GM23338 (cell line): ENCODE measurements at regions not wholly inside any gene's neighbourhood (a gene's known extent, or its start where the extent isn't known, plus 50 kb on each side); places are given as distances from the start of the nearest gene placed in this dataset.

Experiments used
- ATAC-seq: fragments of 200-7000 bp; cut with Tn5 transposase; 3 replicates; pipeline ENCODE4 v1.9.1; 2020
- DNase-seq: peaks from one replicate; pipeline ENCODE4 v3.0.0-alpha.2; 2015; ENCODE audit warnings: low spot score
- H2AFZ ChIP-seq: fragments of 200-600 bp; sonication (generic); 2 replicates; pipeline ENCODE4 v1.8.0; 2016; ENCODE audit warnings: antibody characterized with exemption, mild to moderate bottlenecking, moderate library complexity
- H3F3A ChIP-seq: fragments of 200-600 bp; sonication (generic); replicated peaks from 2 replicates; pipeline ENCODE4 v1.8.0; 2017; ENCODE audit warnings: antibody characterized with exemption, mixed run types, low read depth
- H3K27ac ChIP-seq: fragments of 200-600 bp; sonication (generic); 2 replicates; pipeline ENCODE4 v1.6.1; 2016; ENCODE audit warnings: low read depth
- H3K27me3 ChIP-seq: fragments of 200-600 bp; sonication (generic); 2 replicates; pipeline ENCODE4 v1.8.0; 2016; ENCODE audit warnings: mild to moderate bottlenecking, mixed run types, moderate library complexity; ENCODE audit not compliant: insufficient read depth
- H3K36me3 ChIP-seq: fragments of 200-600 bp; sonication (generic); 2 replicates; pipeline ENCODE4 v1.8.0; 2016; ENCODE audit warnings: mild to moderate bottlenecking; ENCODE audit not compliant: insufficient read depth
- H3K4me1 ChIP-seq: fragments of 200-600 bp; sonication (generic); 2 replicates; pipeline ENCODE4 v1.8.0; 2016; ENCODE audit warnings: mild to moderate bottlenecking, moderate library complexity; ENCODE audit not compliant: insufficient read depth
- H3K4me2 ChIP-seq: fragments of 200-600 bp; sonication (generic); 2 replicates; pipeline ENCODE4 v1.7.1; 2017; ENCODE audit warnings: mixed run types
- H3K4me3 ChIP-seq: fragments of 200-600 bp; sonication (generic); 2 replicates; pipeline ENCODE4 v1.6.1; 2016; ENCODE audit warnings: mixed run types
- H3K79me2 ChIP-seq: fragments of 200-600 bp; sonication (generic); replicated peaks from 2 replicates; pipeline ENCODE4 v1.8.0; 2017; ENCODE audit warnings: mild to moderate bottlenecking; ENCODE audit not compliant: insufficient read depth
- H3K9me2 ChIP-seq: fragments of 200-600 bp; sonication (generic); 2 replicates; pipeline ENCODE4 v1.8.0; 2017; ENCODE audit not compliant: insufficient read depth
- H4K20me1 ChIP-seq: fragments of 200-600 bp; sonication (generic); replicated peaks from 2 replicates; pipeline ENCODE4 v1.8.0; 2017; ENCODE audit warnings: mild to moderate bottlenecking; ENCODE audit not compliant: insufficient read depth
- H3K27ac Mint-ChIP-seq: 2 replicates; pipeline ENCODE4 v1.8.0; 2020; ENCODE audit warnings: inconsistent platforms, mild to moderate bottlenecking, moderate library complexity, mixed read lengths
- H3K27me3 Mint-ChIP-seq: 3 replicates; pipeline ENCODE4 v1.8.0; 2022; ENCODE audit warnings: low read depth, mild to moderate bottlenecking, moderate library complexity, mixed read lengths, inconsistent platforms; ENCODE audit not compliant: insufficient read depth, poor library complexity
- H3K36me3 Mint-ChIP-seq: 3 replicates; pipeline ENCODE4 v1.8.0; 2021; ENCODE audit warnings: low read depth, mild to moderate bottlenecking, inconsistent platforms, moderate library complexity, mixed read lengths
- H3K4me1 Mint-ChIP-seq: 3 replicates; pipeline ENCODE4 v1.8.0; 2020; ENCODE audit warnings: mild to moderate bottlenecking, inconsistent platforms, mixed read lengths
- H3K4me3 Mint-ChIP-seq: 3 replicates; pipeline ENCODE4 v1.8.0; 2021; ENCODE audit warnings: moderate library complexity, mild to moderate bottlenecking, inconsistent platforms, mixed read lengths
- H3K9me3 Mint-ChIP-seq: 3 replicates; pipeline ENCODE4 v1.8.0; 2020; ENCODE audit warnings: moderate library complexity, mild to moderate bottlenecking, inconsistent platforms, mixed read lengths
- EZH2 ChIP-seq: fragments of 200-600 bp; sonication (generic); IDR thresholded peaks from one replicate; pipeline ENCODE4 v1.8.0; 2017; ENCODE audit warnings: antibody characterized with exemption, mild to moderate bottlenecking, low read depth; ENCODE audit not compliant: unreplicated experiment
- EZH2phosphoT487 ChIP-seq: fragments of 200-600 bp; sonication (generic); IDR thresholded peaks from one replicate; pipeline ENCODE4 v1.8.1; 2018; ENCODE audit warnings: antibody characterized with exemption; ENCODE audit not compliant: unreplicated experiment
- JUNB ChIP-seq: IDR thresholded peaks from one replicate; pipeline ENCODE4 v1.6.1; 2016; ENCODE audit warnings: antibody characterized with exemption; ENCODE audit not compliant: unreplicated experiment
- NANOG ChIP-seq: IDR thresholded peaks from 2 replicates; pipeline ENCODE4 v1.6.1; 2016; ENCODE audit warnings: antibody characterized with exemption, borderline replicate concordance
- STAT1 ChIP-seq: IDR thresholded peaks from one replicate; pipeline ENCODE4 v1.6.1; 2016; ENCODE audit warnings: antibody characterized with exemption; ENCODE audit not compliant: unreplicated experiment
- ZNF331 ChIP-seq: fragments of 250-450 bp; sonication (Bioruptor Pico); IDR thresholded peaks from 2 replicates; pipeline ENCODE4 v1.5.0; 2020; ENCODE audit warnings: low read depth, mild to moderate bottlenecking, moderate library complexity
- TF ChIP-seq, protein P1 (sequence below): IDR thresholded peaks from one replicate; pipeline ENCODE4 v1.6.1; 2018; ENCODE audit warnings: antibody characterized with exemption; ENCODE audit not compliant: unreplicated experiment
- TF ChIP-seq, protein P2 (sequence below): fragments of 250-450 bp; sonication (Bioruptor Pico); IDR thresholded peaks from 2 replicates; pipeline ENCODE4 v1.5.0; 2020; ENCODE audit warnings: mild to moderate bottlenecking, moderate library complexity
- TF ChIP-seq, protein P3 (sequence below): IDR thresholded peaks from 2 replicates; pipeline ENCODE4 v1.6.1; 2016; ENCODE audit warnings: antibody characterized with exemption

DNA sequence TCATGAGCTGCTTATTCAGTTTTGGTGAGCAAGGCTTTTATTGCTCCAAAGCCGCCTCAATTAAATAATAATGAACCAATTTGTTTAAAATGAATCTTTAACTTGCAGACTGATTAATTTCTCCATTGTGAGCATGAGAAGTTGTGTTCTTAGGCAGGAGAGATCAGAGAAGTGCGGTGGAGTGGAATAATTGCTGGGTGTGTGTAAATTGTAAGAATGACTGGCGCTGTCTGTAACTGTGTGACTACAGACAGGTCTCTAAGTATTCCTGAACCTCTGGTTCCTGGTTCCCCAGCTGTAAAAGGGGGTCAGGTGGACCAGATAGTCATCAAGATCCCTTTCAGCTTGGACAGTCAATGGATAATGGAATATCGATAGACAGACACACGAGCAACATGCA lies 98.0 kb upstream of the EFEMP1 start:
- Histone ChIP-seq H3K4me2 (no peak overlapping the region), H3F3A (no peaks in the 10 kb centered on the region), H3K27ac (no peak overlapping the region), H3K27me3 (no peaks in the 10 kb centered on the region), H3K36me3 (no peaks in the 10 kb centered on the region), H2AFZ (no peak overlapping the region), H3K4me1 (no peaks in the 10 kb centered on the region), H3K79me2 (no peaks in the 10 kb centered on the region), H4K20me1 (no peaks in the 10 kb centered on the region), H3K9me2 (no peaks in the 10 kb centered on the region), H3K4me3 (no peak overlapping the region)
- TF ChIP-seq ZNF331 (CRISPR knock-in tag) (no peak), EZH2phosphoT487 (no peak)
- Mint-ChIP-seq H3K9me3 (no peaks in the 10 kb centered on the region), H3K4me1 (no peaks in the 10 kb centered on the region), H3K27me3 (no peaks in the 10 kb centered on the region), H3K27ac (no peak overlapping the region), H3K36me3 (no peaks in the 10 kb centered on the region), H3K4me3 (no peak overlapping the region)
- DNase-seq (no peak), ATAC-seq (no peak)

DNA sequence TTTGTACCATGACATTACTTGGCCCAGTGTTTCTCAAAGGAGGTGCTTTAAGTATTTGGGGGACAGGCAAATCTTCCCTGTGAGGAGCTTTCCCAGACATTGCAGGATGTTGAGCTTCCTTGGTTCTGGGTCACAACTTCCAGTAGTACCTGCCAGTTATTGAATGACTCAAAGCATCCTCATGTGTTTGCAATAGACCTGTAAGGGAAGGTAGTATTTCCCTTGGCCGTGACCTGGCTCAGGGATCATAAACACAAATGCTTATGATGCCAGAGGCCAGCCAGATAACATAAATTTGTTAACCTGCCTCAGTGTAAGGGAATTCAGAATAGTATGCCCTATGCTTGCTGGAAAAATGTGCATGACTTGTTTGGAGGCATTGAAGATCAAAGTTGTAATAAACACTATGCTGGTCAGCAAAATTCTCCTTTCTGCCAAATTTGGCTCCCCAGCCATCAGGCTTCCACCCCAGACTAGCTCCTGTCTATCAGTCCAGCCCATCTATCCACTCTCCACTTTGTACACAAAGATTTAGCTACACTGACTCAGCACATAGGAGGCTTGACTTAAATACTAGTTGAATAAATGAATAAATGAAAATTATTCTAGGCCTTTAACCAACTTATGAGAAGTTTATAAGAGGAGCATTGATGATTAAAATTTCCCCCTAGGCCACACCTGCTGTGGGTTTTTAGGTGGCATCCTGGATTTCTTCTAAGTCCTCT lies 102.0 kb upstream of the EFEMP1 start:
- no peaks in the 10 kb centered on the region for H3K9me2 ChIP-seq
- no peaks in the 10 kb centered on the region for H3K36me3 Mint-ChIP-seq
- TF ChIP-seq EZH2 (no peak), EZH2phosphoT487 (no peak), STAT1 (no peak), JUNB (no peak), NANOG (no peak), ZNF331 (CRISPR knock-in tag) (no peak)
- TF ChIP-seq, protein P1, sequence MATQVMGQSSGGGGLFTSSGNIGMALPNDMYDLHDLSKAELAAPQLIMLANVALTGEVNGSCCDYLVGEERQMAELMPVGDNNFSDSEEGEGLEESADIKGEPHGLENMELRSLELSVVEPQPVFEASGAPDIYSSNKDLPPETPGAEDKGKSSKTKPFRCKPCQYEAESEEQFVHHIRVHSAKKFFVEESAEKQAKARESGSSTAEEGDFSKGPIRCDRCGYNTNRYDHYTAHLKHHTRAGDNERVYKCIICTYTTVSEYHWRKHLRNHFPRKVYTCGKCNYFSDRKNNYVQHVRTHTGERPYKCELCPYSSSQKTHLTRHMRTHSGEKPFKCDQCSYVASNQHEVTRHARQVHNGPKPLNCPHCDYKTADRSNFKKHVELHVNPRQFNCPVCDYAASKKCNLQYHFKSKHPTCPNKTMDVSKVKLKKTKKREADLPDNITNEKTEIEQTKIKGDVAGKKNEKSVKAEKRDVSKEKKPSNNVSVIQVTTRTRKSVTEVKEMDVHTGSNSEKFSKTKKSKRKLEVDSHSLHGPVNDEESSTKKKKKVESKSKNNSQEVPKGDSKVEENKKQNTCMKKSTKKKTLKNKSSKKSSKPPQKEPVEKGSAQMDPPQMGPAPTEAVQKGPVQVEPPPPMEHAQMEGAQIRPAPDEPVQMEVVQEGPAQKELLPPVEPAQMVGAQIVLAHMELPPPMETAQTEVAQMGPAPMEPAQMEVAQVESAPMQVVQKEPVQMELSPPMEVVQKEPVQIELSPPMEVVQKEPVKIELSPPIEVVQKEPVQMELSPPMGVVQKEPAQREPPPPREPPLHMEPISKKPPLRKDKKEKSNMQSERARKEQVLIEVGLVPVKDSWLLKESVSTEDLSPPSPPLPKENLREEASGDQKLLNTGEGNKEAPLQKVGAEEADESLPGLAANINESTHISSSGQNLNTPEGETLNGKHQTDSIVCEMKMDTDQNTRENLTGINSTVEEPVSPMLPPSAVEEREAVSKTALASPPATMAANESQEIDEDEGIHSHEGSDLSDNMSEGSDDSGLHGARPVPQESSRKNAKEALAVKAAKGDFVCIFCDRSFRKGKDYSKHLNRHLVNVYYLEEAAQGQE, result no peak
- TF ChIP-seq, protein P2, sequence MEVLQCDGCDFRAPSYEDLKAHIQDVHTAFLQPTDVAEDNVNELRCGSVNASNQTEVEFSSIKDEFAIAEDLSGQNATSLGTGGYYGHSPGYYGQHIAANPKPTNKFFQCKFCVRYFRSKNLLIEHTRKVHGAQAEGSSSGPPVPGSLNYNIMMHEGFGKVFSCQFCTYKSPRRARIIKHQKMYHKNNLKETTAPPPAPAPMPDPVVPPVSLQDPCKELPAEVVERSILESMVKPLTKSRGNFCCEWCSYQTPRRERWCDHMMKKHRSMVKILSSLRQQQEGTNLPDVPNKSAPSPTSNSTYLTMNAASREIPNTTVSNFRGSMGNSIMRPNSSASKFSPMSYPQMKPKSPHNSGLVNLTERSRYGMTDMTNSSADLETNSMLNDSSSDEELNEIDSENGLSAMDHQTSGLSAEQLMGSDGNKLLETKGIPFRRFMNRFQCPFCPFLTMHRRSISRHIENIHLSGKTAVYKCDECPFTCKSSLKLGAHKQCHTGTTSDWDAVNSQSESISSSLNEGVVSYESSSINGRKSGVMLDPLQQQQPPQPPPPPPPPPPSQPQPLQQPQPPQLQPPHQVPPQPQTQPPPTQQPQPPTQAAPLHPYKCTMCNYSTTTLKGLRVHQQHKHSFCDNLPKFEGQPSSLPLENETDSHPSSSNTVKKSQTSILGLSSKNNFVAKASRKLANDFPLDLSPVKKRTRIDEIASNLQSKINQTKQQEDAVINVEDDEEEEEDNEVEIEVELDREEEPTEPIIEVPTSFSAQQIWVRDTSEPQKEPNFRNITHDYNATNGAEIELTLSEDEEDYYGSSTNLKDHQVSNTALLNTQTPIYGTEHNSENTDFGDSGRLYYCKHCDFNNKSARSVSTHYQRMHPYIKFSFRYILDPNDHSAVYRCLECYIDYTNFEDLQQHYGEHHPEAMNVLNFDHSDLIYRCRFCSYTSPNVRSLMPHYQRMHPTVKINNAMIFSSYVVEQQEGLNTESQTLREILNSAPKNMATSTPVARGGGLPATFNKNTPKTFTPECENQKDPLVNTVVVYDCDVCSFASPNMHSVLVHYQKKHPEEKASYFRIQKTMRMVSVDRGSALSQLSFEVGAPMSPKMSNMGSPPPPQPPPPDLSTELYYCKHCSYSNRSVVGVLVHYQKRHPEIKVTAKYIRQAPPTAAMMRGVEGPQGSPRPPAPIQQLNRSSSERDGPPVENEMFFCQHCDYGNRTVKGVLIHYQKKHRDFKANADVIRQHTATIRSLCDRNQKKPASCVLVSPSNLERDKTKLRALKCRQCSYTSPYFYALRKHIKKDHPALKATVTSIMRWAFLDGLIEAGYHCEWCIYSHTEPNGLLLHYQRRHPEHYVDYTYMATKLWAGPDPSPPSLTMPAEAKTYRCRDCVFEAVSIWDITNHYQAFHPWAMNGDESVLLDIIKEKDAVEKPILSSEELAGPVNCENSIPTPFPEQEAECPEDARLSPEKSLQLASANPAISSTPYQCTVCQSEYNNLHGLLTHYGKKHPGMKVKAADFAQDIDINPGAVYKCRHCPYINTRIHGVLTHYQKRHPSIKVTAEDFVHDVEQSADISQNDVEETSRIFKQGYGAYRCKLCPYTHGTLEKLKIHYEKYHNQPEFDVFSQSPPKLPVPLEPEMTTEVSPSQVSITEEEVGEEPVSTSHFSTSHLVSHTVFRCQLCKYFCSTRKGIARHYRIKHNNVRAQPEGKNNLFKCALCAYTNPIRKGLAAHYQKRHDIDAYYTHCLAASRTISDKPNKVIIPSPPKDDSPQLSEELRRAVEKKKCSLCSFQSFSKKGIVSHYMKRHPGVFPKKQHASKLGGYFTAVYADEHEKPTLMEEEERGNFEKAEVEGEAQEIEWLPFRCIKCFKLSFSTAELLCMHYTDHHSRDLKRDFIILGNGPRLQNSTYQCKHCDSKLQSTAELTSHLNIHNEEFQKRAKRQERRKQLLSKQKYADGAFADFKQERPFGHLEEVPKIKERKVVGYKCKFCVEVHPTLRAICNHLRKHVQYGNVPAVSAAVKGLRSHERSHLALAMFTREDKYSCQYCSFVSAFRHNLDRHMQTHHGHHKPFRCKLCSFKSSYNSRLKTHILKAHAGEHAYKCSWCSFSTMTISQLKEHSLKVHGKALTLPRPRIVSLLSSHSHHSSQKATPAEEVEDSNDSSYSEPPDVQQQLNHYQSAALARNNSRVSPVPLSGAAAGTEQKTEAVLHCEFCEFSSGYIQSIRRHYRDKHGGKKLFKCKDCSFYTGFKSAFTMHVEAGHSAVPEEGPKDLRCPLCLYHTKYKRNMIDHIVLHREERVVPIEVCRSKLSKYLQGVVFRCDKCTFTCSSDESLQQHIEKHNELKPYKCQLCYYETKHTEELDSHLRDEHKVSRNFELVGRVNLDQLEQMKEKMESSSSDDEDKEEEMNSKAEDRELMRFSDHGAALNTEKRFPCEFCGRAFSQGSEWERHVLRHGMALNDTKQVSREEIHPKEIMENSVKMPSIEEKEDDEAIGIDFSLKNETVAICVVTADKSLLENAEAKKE (CRISPR knock-in tag), result no peak
- TF ChIP-seq, protein P3, sequence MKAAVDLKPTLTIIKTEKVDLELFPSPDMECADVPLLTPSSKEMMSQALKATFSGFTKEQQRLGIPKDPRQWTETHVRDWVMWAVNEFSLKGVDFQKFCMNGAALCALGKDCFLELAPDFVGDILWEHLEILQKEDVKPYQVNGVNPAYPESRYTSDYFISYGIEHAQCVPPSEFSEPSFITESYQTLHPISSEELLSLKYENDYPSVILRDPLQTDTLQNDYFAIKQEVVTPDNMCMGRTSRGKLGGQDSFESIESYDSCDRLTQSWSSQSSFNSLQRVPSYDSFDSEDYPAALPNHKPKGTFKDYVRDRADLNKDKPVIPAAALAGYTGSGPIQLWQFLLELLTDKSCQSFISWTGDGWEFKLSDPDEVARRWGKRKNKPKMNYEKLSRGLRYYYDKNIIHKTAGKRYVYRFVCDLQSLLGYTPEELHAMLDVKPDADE, result no peak
- no peaks in the 10 kb centered on the region for H3F3A ChIP-seq
- no peaks in the 10 kb centered on the region for H4K20me1 ChIP-seq
- no peak overlapping the region for H3K4me2 ChIP-seq
- no peaks in the 10 kb centered on the region for H3K27me3 ChIP-seq
- H3K79me2 ChIP-seq, result no peaks in the 10 kb centered on the region
- no peak overlapping the region for H3K27ac Mint-ChIP-seq
- no peak overlapping the region for H2AFZ ChIP-seq
- H3K27me3 Mint-ChIP-seq, result no peaks in the 10 kb centered on the region
- ATAC-seq (no peak), DNase-seq (no peak)
- H3K27ac ChIP-seq, result no peak overlapping the region
- no peak overlapping the region for H3K4me3 ChIP-seq
- no peaks in the 10 kb centered on the region for H3K4me1 Mint-ChIP-seq
- H3K4me1 ChIP-seq, result no peaks in the 10 kb centered on the region
- H3K36me3 ChIP-seq, result no peaks in the 10 kb centered on the region
- H3K9me3 Mint-ChIP-seq, result no peaks in the 10 kb centered on the region
- no peak overlapping the region for H3K4me3 Mint-ChIP-seq
